KBM-7 (cell line): ENCODE measurements at regions not wholly inside any gene's neighbourhood (a gene's known extent, or its start where the extent isn't known, plus 50 kb on each side); places are given as distances from the start of the nearest gene placed in this dataset.
A peak's percentile ranks its signal among the peaks of the same experiment; 100 is the strongest.
"Not testable (repeated sequence)": the region's sequence is repeated elsewhere in the genome, so short reads cannot be mapped to it uniquely, and the experiment has no call there.

Source experiments
- DNase-seq: peaks from one replicate; pipeline ENCODE4 v3.0.0-alpha.2; 2015
- in situ Hi-C: fragments of 300-500 bp; cut with MboI; formaldehyde crosslinking; loops from 2 replicates; pipeline ENCODE4 v1.14.3; 2020; ENCODE audit warnings: low sequenced_read_pairs, low pct_unique_long_range_greater_than_20kb, mixed read lengths

DNA sequence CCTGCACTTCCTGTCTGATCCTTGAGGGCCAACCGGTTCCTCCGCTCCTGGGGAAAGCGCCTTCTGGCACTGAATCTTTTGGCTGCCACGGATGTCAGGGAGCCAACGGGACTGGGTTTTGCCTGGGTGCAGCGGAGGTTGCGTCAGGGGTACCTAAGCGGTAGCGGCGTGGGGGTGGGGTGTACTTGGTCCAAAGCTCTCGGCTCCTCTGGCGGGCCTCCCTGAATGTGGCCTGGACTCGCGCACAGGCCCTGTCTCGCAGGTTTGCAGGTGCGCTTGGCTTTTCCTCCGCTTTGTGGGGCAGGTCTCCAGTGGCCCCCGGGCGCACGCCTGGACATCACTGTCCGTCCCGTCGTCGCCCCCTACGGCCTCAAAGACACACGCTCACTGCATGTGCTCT is 1410.1 kb upstream of the PCDH10 start:
- in situ Hi-C loops, DNase-seq: not testable (repeated sequence)

DNA sequence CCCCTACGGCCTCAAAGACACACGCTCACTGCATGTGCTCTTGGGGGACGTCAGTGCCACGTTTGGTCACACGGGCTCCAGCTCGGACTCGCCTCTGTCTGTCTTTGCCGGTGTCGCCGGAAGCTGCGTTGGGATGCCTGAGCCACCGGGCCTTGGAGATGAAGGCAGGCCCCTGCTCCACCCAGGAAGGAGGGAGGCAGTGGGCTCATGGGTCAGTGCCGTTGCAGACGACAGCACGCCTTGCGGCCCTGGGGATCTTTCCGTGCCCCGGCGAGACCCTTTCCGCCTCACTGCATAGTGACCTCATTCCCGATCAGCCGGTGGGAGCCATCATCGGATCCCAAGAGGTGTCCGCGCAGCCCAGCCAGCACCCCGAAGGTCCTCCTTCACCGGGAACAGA is 1407.3 kb upstream of the PCDH10 start:
- in situ Hi-C loops, DNase-seq: not testable (repeated sequence)

DNA sequence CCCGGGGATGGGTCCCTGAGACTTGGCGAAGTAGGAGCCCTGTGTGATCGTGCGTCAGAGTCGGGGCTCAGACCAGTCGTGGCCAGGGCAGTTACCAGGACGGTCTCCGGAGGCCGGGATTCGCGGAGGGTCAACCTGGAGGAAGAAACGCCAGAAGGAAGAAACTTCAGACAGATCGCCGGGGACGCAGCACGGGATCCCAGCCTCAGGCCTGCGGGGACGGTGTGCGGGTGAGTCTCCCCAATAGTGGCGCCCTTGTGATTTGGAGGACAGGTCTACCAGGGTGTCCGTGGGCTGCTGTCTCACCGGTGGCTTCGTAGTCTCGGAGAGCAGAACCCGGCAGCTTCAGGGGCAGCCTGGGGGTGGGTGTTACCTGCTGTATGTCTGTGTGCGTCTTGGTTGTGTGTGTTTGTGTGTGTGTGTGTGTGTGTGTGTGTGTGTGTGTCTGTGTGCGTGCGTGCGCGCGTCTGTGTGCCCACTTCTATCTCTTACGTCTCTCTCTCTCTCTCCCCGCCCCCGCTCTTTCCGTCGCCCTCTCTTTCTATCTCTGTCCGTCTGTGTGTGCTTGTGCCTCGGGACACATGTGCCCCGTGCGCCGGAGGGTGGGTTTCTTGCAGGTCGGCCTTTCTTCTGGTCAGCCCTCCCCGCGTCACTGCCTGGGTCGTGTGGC is 1406.4 kb upstream of the PCDH10 start:
- DNase-seq, in situ Hi-C loops: not testable (repeated sequence)

DNA sequence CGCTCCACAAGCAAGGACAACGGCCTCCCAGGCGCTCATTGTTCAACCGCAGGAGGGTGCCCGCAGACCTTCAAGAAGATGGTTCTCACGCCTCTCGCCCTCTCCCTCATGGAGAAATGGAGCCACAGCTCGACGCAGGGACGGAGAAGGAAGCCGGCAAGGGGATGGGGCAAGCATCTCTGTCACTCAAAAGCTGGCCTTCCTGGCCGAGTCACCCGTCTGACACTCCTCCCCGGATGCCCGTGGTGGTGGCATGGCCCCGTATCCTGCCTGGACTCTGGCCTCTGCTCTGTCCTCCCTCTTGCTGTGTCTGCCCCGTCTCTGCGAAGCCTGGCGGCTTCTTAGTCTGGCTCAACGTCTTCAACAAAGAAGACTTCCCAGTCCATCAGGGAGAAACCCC is 1405.7 kb upstream of the PCDH10 start:
- in situ Hi-C loops, DNase-seq: not testable (repeated sequence)

DNA sequence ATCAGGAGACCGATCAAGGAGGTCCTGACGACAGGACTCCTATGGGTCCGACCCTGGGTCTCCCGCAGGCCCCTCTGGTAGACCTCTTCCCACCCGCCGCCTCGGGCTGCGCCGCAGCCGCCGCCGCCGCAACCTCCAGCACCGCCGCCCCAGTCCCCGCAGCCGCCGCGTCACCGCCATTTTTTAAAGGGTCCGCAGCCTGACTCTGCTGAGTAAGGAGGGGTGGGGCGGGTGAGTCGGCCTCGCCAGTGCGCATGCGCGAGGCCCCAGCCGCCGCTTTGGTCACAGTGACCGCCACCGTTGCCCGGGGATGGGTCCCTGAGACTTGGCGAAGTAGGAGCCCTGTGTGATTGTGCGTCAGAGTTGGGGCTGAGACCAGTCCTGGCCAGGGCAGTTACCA is 1401.9 kb upstream of the PCDH10 start:
- in situ Hi-C loops = not testable (repeated sequence)

DNA sequence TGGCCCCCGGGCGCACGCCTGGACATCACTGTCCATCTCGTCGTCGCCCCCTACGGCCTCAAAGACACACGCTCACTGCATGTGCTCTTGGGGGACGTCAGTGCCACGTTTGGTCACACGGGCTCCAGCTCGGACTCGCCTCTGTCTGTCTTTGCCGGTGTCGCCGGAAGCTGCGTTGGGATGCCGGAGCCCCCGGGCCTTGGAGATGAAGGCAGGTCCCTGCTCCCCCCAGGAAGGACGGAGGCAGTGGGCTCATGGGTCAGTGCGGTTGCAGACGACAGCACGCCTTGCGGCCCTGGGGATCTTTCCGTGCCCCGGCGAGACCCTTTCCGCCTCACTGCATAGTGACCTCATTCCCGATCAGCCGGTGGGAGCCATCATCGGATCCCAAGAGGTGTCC is 1399.9 kb upstream of the PCDH10 start:
- in situ Hi-C loops = not testable (repeated sequence)

More for the DNA sequence above, 1401.9 kb upstream of the PCDH10 start:
- not testable (repeated sequence) for DNase-seq

DNA sequence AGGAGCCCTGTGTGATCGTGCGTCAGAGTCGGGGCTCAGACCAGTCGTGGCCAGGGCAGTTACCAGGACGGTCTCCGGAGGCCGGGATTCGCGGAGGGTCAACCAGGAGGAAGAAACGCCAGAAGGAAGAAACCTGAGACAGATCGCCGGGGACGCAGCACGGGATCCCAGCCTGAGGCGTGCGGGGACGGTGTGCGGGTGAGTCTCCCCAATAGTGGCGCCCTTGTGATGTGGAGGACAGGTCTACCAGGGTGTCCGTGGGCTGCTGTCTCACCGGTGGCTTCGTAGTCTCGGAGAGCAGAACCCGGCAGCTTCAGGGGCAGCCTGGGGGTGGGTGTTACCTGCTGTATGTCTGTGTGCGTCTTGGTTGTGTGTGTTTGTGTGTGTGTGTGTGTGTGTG is 1399.1 kb upstream of the PCDH10 start:
- in situ Hi-C loops, DNase-seq: not testable (repeated sequence)

More for the DNA sequence above, 1399.9 kb upstream of the PCDH10 start:
- not testable (repeated sequence) for DNase-seq

DNA sequence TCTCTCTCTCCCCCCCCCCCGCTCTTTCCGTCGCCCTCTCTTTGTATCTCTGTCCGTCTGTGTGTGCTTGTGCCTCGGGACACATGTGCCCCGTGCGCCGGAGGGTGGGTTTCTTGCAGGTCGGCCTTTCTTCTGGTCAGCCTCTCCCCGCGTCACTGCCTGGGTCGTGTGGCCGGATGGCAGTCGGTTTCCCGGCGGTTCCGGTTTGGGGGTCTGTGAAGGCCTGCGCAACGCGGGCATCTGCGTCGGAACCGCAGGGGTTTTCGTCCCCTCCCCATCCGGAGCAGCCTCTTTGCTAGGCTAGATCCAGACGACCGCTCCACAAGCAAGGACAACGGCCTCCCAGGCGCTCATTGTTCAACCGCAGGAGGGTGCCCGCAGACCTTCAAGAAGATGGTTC is 1398.6 kb upstream of the PCDH10 start:
- DNase-seq, in situ Hi-C loops: not testable (repeated sequence)

DNA sequence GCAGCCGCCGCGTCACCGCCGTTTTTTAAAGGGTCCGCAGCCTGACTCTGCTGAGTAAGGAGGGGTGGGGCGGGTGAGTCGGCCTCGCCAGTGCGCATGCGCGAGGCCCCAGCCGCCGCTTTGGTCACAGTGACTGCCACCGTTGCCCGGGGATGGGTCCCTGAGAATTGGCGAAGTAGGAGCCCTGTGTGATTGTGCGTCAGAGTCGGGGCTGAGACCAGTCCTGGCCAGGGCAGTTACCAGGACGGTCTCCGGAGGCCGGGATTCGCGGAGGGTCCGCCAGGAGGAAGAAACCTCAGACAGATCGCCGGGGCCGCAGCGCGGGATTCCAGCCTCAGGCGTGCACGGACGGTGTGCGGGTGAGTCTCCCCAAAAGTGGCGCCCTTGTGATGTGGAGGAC is 1386.9 kb upstream of the PCDH10 start:
- in situ Hi-C loops, DNase-seq: not testable (repeated sequence)

DNA sequence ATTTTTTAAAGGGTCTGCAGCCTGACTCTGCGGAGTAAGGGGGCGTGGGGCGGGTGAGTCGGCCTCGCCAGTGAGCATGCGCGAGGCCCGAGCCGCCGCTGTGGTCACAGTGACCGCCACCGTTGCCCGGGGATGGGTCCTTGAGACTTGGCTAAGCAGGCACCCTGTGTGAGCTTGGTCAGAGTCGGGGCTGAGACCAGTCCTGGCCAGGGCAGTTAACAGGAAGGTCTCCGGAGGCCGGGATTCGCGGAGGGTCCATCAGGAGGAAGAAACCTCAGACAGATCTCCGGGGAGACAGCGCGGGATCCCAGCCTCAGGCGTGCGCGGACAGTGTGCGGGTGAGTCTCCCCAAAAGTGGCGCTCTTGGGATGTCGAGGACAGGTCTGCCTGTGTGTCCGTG is 1384.4 kb upstream of the PCDH10 start:
- DNase-seq = no peak

DNA sequence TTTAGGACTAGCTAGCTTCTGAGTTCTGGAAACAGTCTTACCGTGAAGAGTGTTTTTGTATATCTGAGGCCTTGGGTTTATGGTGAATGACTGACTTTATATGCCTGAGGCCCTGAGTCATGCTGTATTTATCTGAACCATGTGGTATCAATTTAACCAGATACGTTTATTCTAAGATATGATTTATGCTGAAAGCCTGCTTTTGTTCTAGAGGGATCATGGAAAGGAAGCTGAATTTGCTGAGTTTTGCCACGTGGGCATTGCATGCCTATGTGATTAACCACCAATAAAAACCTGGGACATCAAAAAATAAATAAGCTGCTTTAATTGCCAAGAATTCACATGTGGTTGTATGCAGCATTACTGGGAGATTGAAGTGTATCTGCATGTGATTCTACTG is 1374.7 kb upstream of the PCDH10 start:
- DNase-seq, in situ Hi-C loops: not testable (repeated sequence)

More for the DNA sequence above, 1384.4 kb upstream of the PCDH10 start:
- in situ Hi-C loops = no loop called here

DNA sequence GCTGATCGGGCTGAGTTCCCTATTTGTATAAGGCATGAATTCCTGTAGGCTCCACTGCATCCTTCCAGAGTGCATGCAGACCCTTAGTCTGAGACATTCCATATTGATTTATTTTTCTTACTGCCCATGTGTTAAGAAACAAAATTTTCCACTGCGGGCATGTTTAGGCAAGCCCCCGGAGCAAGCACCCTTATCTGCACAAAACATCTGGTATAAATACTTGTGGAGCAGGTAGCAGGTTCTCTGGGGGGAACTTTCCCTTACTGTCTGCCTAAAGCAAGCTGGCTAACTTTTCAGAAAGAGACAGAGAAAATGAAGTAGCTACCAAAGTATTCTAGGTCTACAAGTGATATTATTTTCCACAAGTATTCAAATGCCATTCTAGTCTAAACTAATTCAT is 1338.5 kb upstream of the PCDH10 start:
- in situ Hi-C loops = not testable (repeated sequence)
- DNase-seq = peak; percentile 31
